ENCODE measurements at regions not wholly inside any gene's neighbourhood (a gene's known extent, or its start where the extent isn't known, plus 50 kb on each side); places are given as distances from the start of the nearest gene placed in this dataset.

DNA sequence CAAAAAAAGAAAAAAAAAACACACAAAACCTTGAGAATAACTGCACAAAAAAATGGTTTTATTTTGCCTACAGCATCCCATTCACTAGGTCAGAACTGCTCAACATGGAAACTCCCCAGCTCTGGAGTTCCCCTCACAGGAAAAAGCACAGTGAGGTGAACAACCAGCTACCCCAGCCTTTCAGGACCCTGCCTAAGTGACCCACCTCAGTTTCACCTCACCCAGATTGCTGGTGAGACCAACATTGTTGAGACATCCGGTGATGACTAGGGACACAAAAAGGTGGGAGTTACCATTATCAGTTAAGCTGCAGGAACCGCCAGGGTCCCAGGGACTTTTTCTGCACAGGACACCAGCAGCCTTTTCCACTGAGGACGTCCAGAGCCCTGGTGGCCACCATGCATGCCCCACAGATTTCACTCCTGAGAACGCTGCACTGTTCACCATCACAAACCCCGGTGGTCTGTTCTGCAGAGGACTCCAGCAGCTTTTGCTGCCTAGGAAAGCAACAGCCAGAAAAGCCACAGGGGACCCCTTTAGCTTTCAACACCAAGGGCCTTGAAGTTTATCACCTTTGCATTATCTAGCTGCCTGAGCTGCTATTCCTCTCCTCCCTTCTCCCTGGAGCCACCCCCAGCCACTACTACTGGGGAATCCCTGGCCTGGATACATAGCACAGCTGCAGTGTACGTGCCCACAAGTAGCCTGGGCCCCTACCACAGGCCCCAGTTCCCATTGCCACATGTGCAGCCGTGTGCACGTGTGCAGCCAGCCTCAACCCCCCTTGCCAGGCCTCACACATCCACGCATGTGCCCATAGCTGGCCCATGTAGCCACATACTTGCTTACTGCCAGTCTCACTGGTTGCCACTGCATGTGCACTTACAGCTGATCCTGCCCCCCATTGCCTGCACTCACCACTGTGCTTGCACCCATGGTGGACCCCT lies 62.5 kb upstream of the FAR2 start:
- TF ChIP-seq TARDBP (IDR thresholded peaks at IDR 0.05; ENCODE audit: borderline replicate concordance) (no peak), YY1 (IDR thresholded peaks at IDR 0.05; ENCODE audit: low read depth, low read length) (no peak), FOXM1 (IDR thresholded peaks at IDR 0.05; ENCODE audit: low read depth, low read length) (no peak)
- TF ChIP-seq, protein P1, sequence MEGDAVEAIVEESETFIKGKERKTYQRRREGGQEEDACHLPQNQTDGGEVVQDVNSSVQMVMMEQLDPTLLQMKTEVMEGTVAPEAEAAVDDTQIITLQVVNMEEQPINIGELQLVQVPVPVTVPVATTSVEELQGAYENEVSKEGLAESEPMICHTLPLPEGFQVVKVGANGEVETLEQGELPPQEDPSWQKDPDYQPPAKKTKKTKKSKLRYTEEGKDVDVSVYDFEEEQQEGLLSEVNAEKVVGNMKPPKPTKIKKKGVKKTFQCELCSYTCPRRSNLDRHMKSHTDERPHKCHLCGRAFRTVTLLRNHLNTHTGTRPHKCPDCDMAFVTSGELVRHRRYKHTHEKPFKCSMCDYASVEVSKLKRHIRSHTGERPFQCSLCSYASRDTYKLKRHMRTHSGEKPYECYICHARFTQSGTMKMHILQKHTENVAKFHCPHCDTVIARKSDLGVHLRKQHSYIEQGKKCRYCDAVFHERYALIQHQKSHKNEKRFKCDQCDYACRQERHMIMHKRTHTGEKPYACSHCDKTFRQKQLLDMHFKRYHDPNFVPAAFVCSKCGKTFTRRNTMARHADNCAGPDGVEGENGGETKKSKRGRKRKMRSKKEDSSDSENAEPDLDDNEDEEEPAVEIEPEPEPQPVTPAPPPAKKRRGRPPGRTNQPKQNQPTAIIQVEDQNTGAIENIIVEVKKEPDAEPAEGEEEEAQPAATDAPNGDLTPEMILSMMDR (IDR thresholded peaks at IDR 0.05 in 2 of 3, conservative IDR thresholded peaks at IDR 0.05 in 1 of 3; ENCODE audit: control insufficient read depth in 2 of 3, extremely low read depth in 1 of 3, insufficient read depth in 1 of 3, low read depth in 3 of 3, low read length in 3 of 3): no peak
